Peyer's patch (tissue), 4 donors: ENCODE measurements at regions not wholly inside any gene's neighbourhood (a gene's known extent, or its start where the extent isn't known, plus 50 kb on each side); places are given as distances from the start of the nearest gene placed in this dataset.
"Not testable (repeated sequence)": the region's sequence is repeated elsewhere in the genome, so short reads cannot be mapped to it uniquely, and the experiment has no call there.

Experiments
- DNase-seq, 3 donors: peaks; one replicate each; pipeline ENCODE4 v3.0.0-alpha.2; 2017 to 2019
- H3K27ac ChIP-seq, 4 donors: fragments of 200-600 bp; sonication (generic); one replicate each; pipeline ENCODE4 v1.5.1; 2016 to 2019
- H3K27me3 ChIP-seq, 2 donors: fragments of 200-600 bp; sonication (generic); one replicate each; pipeline ENCODE4 v1.5.1; 2019
- H3K36me3 ChIP-seq, 3 donors: fragments of 200-600 bp; sonication (generic); one replicate each; pipeline ENCODE4 v1.5.1; 2016 to 2019
- H3K4me1 ChIP-seq, 4 donors: fragments of 200-600 bp; sonication (generic); one replicate each; pipeline ENCODE4 v1.5.1; 2016 to 2019
- H3K4me3 ChIP-seq, 4 donors: fragments of 200-600 bp; sonication (generic); 1 replicate in 3 of 4; 2 replicates in 1 of 4; pipeline ENCODE4 v1.5.1; 2016 to 2019; ENCODE audit warnings: mild to moderate bottlenecking in 1 of 4
- H3K9me3 ChIP-seq, 4 donors: fragments of 200-600 bp; sonication (generic); one replicate each; pipeline ENCODE4 v1.5.1; 2016 to 2019; ENCODE audit warnings: mild to moderate bottlenecking in 1 of 4
- CTCF ChIP-seq, 6 experiments: fragments of 450-650 bp in 4 of 6; fragments of 200-600 bp in 2 of 6; sonication (generic) in 1 of 6; IDR thresholded peaks; one replicate each; pipeline ENCODE4 v1.5.1; 2017 to 2019; ENCODE audit warnings: antibody characterized with exemption in 6 of 6, mild to moderate bottlenecking in 3 of 6, moderate library complexity in 1 of 6
- POLR2A ChIP-seq, 2 donors: fragments of 450-650 bp; IDR thresholded peaks; one replicate each; pipeline ENCODE4 v1.5.1; 2017; ENCODE audit warnings: antibody characterized with exemption in 2 of 2, mild to moderate bottlenecking in 2 of 2, moderate library complexity in 2 of 2

- Histone ChIP-seq H3K4me1 (peaks cover 0 to 9% (median 3%) of the 10 kb centered on the region in 4 donors), H3K27ac (no peak overlapping the region), H3K27me3 (no peaks in the 10 kb centered on the region), H3K9me3 (no peaks in the 10 kb centered on the region), H3K36me3 (no peaks in the 10 kb centered on the region), H3K4me3 (no peak overlapping the region)
- no peak for DNase-seq
- TF ChIP-seq CTCF (IDR thresholded peaks at IDR 0.05), result no peak
- TF ChIP-seq POLR2A (IDR thresholded peaks at IDR 0.05), result no peak
These were observed 86.3 kb downstream of the PPCDC start for GRCh38 chr15:75109736-75110130.

GRCh38 chr15:75112278-75112847, 89.0 kb downstream of the PPCDC start:
- TF ChIP-seq POLR2A (IDR thresholded peaks at IDR 0.05) (no peak), CTCF (IDR thresholded peaks at IDR 0.05) (no peak)
- Histone ChIP-seq H3K9me3 (no peaks in the 10 kb centered on the region), H3K36me3 (no peaks in the 10 kb centered on the region), H3K27ac (no peak overlapping the region), H3K27me3 (no peaks in the 10 kb centered on the region), H3K4me3 (no peak overlapping the region), H3K4me1 (peaks cover 0 to 9% (median 0%) of the 10 kb centered on the region in 4 donors)
- DNase-seq, result no peak

GRCh38 chr15:75112848-75113492, 88.7 kb upstream of the C15orf39 start:
- TF ChIP-seq POLR2A (IDR thresholded peaks at IDR 0.05), result no peak
- TF ChIP-seq CTCF (IDR thresholded peaks at IDR 0.05), result no peak
- no peaks in the 10 kb centered on the region for H3K36me3 ChIP-seq
- H3K27ac ChIP-seq, result no peak overlapping the region
- DNase-seq, result peak in 1 of 3 donors; percentile 43
- H3K9me3 ChIP-seq, result no peaks in the 10 kb centered on the region
- H3K27me3 ChIP-seq, result no peaks in the 10 kb centered on the region
- H3K4me3 ChIP-seq, result no peak overlapping the region
- H3K4me1 ChIP-seq, result peaks cover 0 to 9% (median 0%) of the 10 kb centered on the region in 4 donors

GRCh38 chr15:75114327-75114726, 87.4 kb upstream of the C15orf39 start:
- H3K27me3 ChIP-seq, result no peaks in the 10 kb centered on the region
- H3K4me3 ChIP-seq, result no peak overlapping the region
- H3K36me3 ChIP-seq, result no peaks in the 10 kb centered on the region
- no peak overlapping the region for H3K27ac ChIP-seq
- H3K9me3 ChIP-seq, result no peaks in the 10 kb centered on the region
- no peak for TF ChIP-seq POLR2A (IDR thresholded peaks at IDR 0.05)
- TF ChIP-seq CTCF (IDR thresholded peaks at IDR 0.05), result no peak
- peak in 1 of 3 donors; percentile 41 for DNase-seq
- H3K4me1 ChIP-seq, result no peaks in the 10 kb centered on the region

GRCh38 chr15:75114796-75115195, 86.9 kb upstream of the C15orf39 start:
- Histone ChIP-seq H3K27ac (no peak overlapping the region), H3K27me3 (no peaks in the 10 kb centered on the region), H3K36me3 (no peaks in the 10 kb centered on the region), H3K4me3 (no peak overlapping the region), H3K4me1 (no peaks in the 10 kb centered on the region), H3K9me3 (no peaks in the 10 kb centered on the region)
- TF ChIP-seq POLR2A (IDR thresholded peaks at IDR 0.05) (no peak), CTCF (IDR thresholded peaks at IDR 0.05) (no peak)
- peak in 1 of 3 donors; percentile 27 for DNase-seq

GRCh38 chr15:75115411-75115913, 86.2 kb upstream of the C15orf39 start:
- not testable (repeated sequence) for H3K27me3 ChIP-seq, H3K36me3 ChIP-seq, H3K9me3 ChIP-seq, H3K4me1 ChIP-seq, H3K4me3 ChIP-seq, H3K27ac ChIP-seq
- DNase-seq, result peak in 1 of 3 donors; percentile 24

GRCh38 chr15:75116143-75116542, 85.5 kb upstream of the C15orf39 start:
- not testable (repeated sequence) for H3K4me3 ChIP-seq, H3K4me1 ChIP-seq

More at GRCh38 chr15:75116143-75116542, 85.5 kb upstream of the C15orf39 start:
- not testable (repeated sequence) for H3K27ac ChIP-seq, H3K9me3 ChIP-seq, H3K36me3 ChIP-seq, H3K27me3 ChIP-seq
- DNase-seq, result peak in 1 of 3 donors; percentile 35
